Endothelial cell of umbilical vein (primary cell): ENCODE measurements at regions not wholly inside any gene's neighbourhood (a gene's known extent, or its start where the extent isn't known, plus 50 kb on each side); places are given as distances from the start of the nearest gene placed in this dataset.

Experiments used
- BruUV-seq: library from RNA; stranded (reverse); fragments of 400-500 nt; replicated peaks from 2 replicates; lab custom pipeline; 2021; lab: Mats Ljungman, UMichigan
- CTCF ChIA-PET: fragments of 300-600, 350-600 bp; sonication (Branson Sonifier 250); formaldehyde crosslinking; loops from one replicate; lab custom pipeline; 2021; ENCODE audit warnings: antibody characterized with exemption, inconsistent platforms; lab: Charles Lee
- POLR2A ChIA-PET: fragments of 300-600, 350-600 bp; sonication (Branson Sonifier 250); formaldehyde crosslinking; loops from one replicate; lab custom pipeline; 2021; ENCODE audit warnings: antibody characterized with exemption, inconsistent platforms; lab: Charles Lee
- DNase-seq: peaks from one replicate; pipeline ENCODE4 v3.0.0-alpha.2; 2011; ENCODE audit warnings: low read depth, low spot score
- FAIRE-seq: peaks from 2 replicates; lab custom pipeline; 2011; peaks lifted over from hg19 to GRCh38; lab: Jason Lieb, UNC
- H2AFZ ChIP-seq: 2 replicates; pipeline ENCODE4 v1.6.0; 2012; ENCODE audit warnings: low read depth, low read length, control low read depth, inconsistent platforms
- H3K27ac ChIP-seq: 2 replicates; pipeline ENCODE4 v1.5.1; 2011; ENCODE audit warnings: low read depth, mild to moderate bottlenecking, control low read depth, low read length, moderate library complexity; ENCODE audit not compliant: insufficient read depth
- H3K27me3 ChIP-seq, 2 experiments: 2 replicates each; pipeline versions ENCODE4 v1.6.0 to v1.6.1; 2011; ENCODE audit warnings: low read length in 2 of 2, mixed read lengths in 1 of 2; ENCODE audit not compliant: control insufficient read depth in 2 of 2, insufficient read depth in 2 of 2
- H3K36me3 ChIP-seq, 2 experiments: 2 replicates in 1 of 2; 3 replicates in 1 of 2; pipeline ENCODE4 v1.5.1; 2011; ENCODE audit warnings: low read length in 2 of 2, mild to moderate bottlenecking in 1 of 2, moderate library complexity in 1 of 2; ENCODE audit not compliant: control insufficient read depth in 2 of 2, insufficient read depth in 2 of 2; ENCODE audit errors: extremely low read depth in 1 of 2
- H3K4me1 ChIP-seq: 3 replicates; pipeline ENCODE4 v1.5.1; 2011; ENCODE audit warnings: mild to moderate bottlenecking, low read length; ENCODE audit not compliant: control insufficient read depth, insufficient read depth; ENCODE audit errors: extremely low read depth
- H3K4me2 ChIP-seq: 2 replicates; pipeline ENCODE4 v1.6.1; 2011; ENCODE audit warnings: low read length, control low read depth, mixed read lengths; ENCODE audit not compliant: insufficient read depth
- H3K4me3 ChIP-seq, 3 experiments: fragments of 200-600 bp in 1 of 3; sonication (generic), shearing (Covaris generic) in 1 of 3; replicated peaks in 1 of 3; 2 replicates each; pipeline ENCODE4 v1.5.1; 2011 to 2016; ENCODE audit warnings: control low read depth in 3 of 3, low read length in 3 of 3, mild to moderate bottlenecking in 2 of 3, inconsistent platforms in 1 of 3, low read depth in 1 of 3, moderate library complexity in 1 of 3; ENCODE audit not compliant: insufficient read depth in 1 of 3
- H3K79me2 ChIP-seq: 2 replicates; pipeline ENCODE4 v1.6.0; 2012; ENCODE audit warnings: low read length, inconsistent platforms; ENCODE audit not compliant: control insufficient read depth, insufficient read depth
- H3K9ac ChIP-seq: replicated peaks from 2 replicates; pipeline ENCODE3; 2011; ENCODE audit warnings: low read length, control low read depth; ENCODE audit not compliant: insufficient read depth; ENCODE audit errors: extremely low read depth
- H3K9me1 ChIP-seq: replicated peaks from 3 replicates; pipeline ENCODE4 v1.6.0; 2011; ENCODE audit warnings: mild to moderate bottlenecking, low read length; ENCODE audit not compliant: control insufficient read depth, insufficient read depth; ENCODE audit errors: extremely low read depth
- H3K9me3 ChIP-seq: replicated peaks from 2 replicates; pipeline ENCODE4 v1.5.1; 2012; ENCODE audit warnings: low read length, inconsistent platforms; ENCODE audit not compliant: control insufficient read depth, insufficient read depth
- H4K20me1 ChIP-seq: replicated peaks from 2 replicates; pipeline ENCODE3; 2011; ENCODE audit warnings: mild to moderate bottlenecking, low read length; ENCODE audit not compliant: control insufficient read depth, insufficient read depth; ENCODE audit errors: extremely low read depth
- CTCF ChIP-seq, 2 donors: IDR thresholded peaks; 1 replicate in 1 of 2; 2 replicates in 1 of 2; pipeline ENCODE4 v1.5.1; 2011; ENCODE audit warnings: low read length in 2 of 2, mild to moderate bottlenecking in 2 of 2, moderate library complexity in 2 of 2, control low read depth in 1 of 2, inconsistent platforms in 1 of 2, low read depth in 1 of 2; ENCODE audit not compliant: insufficient read depth in 1 of 2; ENCODE audit errors: extremely low read depth in 1 of 2
- EZH2 ChIP-seq: IDR thresholded peaks from 2 replicates; pipeline ENCODE4 v1.6.1; 2012; ENCODE audit warnings: borderline replicate concordance, low read depth, mild to moderate bottlenecking, moderate library complexity, low read length, inconsistent platforms; ENCODE audit not compliant: severe bottlenecking
- FOS ChIP-seq: IDR thresholded peaks from 2 replicates; pipeline ENCODE4 v1.6.1; 2011; ENCODE audit warnings: mild to moderate bottlenecking, low read length, moderate library complexity, borderline replicate concordance; ENCODE audit not compliant: insufficient read depth
- GATA2 ChIP-seq: IDR thresholded peaks from 2 replicates; pipeline ENCODE4 v1.7.0; 2011; ENCODE audit warnings: low read depth, mild to moderate bottlenecking, moderate library complexity, mixed read lengths, low read length; ENCODE audit not compliant: insufficient read length, insufficient read depth
- JUN ChIP-seq: IDR thresholded peaks from 2 replicates; pipeline ENCODE4 v1.6.1; 2011; ENCODE audit warnings: borderline replicate concordance, low read depth; ENCODE audit not compliant: insufficient read length, insufficient read depth
- MAX ChIP-seq: IDR thresholded peaks from 2 replicates; pipeline ENCODE4 v1.6.1; 2011; ENCODE audit not compliant: insufficient read depth, insufficient read length
- MYC ChIP-seq: IDR thresholded peaks from one replicate; pipeline ENCODE4 v1.6.1; 2011; ENCODE audit warnings: mild to moderate bottlenecking, low read depth, low read length
- POLR2A ChIP-seq: IDR thresholded peaks from 2 replicates; pipeline ENCODE4 v1.6.1; 2012; ENCODE audit warnings: low read depth, mild to moderate bottlenecking, control low read depth, low read length
- POLR2AphosphoS5 ChIP-seq: IDR thresholded peaks from 2 replicates; pipeline ENCODE4 v1.6.1; 2012; ENCODE audit warnings: low read depth, mild to moderate bottlenecking, control low read depth, low read length, moderate library complexity; ENCODE audit not compliant: insufficient read depth
- dilution Hi-C: fragments of 300-500 bp; cut with MboI; formaldehyde crosslinking; loops from one replicate; pipeline ENCODE4 v1.15.0; 2019; ENCODE audit warnings: low sequenced_read_pairs; ENCODE audit not compliant: extremely low pct_ligation_motif_present
- intact Hi-C: fragments of 100-400 bp; cut with micrococcal nuclease; formaldehyde crosslinking; loops from one replicate; pipeline ENCODE4 v1.10.0; 2022

- dilution Hi-C loops (no loop called here), intact Hi-C loops (no loop called here)
- Histone ChIP-seq H2AFZ (no peak overlapping the region), H3K9me3 (no peaks in the 10 kb centered on the region), H3K4me3 (no peak overlapping the region), H3K9me1 (no peaks in the 10 kb centered on the region), H4K20me1 (no peaks in the 10 kb centered on the region), H3K27me3 (no peaks in the 10 kb centered on the region), H3K4me1 (no peaks in the 10 kb centered on the region), H3K4me2 (no peak overlapping the region), H3K79me2 (no peaks in the 10 kb centered on the region), H3K36me3 (no peaks in the 10 kb centered on the region), H3K27ac (no peak overlapping the region), H3K9ac (no peak overlapping the region)
- no peak for DNase-seq
- TF ChIP-seq POLR2A: no peak
- no peak for TF ChIP-seq GATA2
- TF ChIP-seq FOS: no peak
- TF ChIP-seq MAX: no peak
- TF ChIP-seq MYC: no peak
- no peak for TF ChIP-seq CTCF (IDR thresholded peaks at IDR 0.05; ENCODE audit: extremely low read depth in 1 of 2, insufficient read depth in 1 of 2, low read depth in 1 of 2, low read length in 2 of 2)
- TF ChIP-seq EZH2: no peak
- TF ChIP-seq POLR2AphosphoS5: no peak
- no peak for TF ChIP-seq JUN
- ChIA-PET POLR2A (no interaction called here), CTCF (interaction anchor here (1.0 kb wide), 1 partner anchor 9 kb away, joined by 4 read pairs; no protein-coding TSS in a partner anchor)
- no TSS peak for BruUV-seq
- no peak for FAIRE-seq
Measured at GRCh38 chr11:135017296-135017695, 605.3 kb upstream of the B3GAT1 start.
